Liver (tissue), 8 donors: ENCODE measurements at regions not wholly inside any gene's neighbourhood (a gene's known extent, or its start where the extent isn't known, plus 50 kb on each side); places are given as distances from the start of the nearest gene placed in this dataset.

Source experiments
- DNase-seq: peaks from one replicate; pipeline ENCODE4 v3.0.0-alpha.2; 2017; ENCODE audit warnings: low spot score
- H3K27ac ChIP-seq, 2 donors: one replicate each; pipeline ENCODE4 v1.7.0; 2013; ENCODE audit warnings: inconsistent platforms in 2 of 2, low read length in 2 of 2, control low read depth in 1 of 2, low read depth in 1 of 2, mild to moderate bottlenecking in 1 of 2
- H3K27me3 ChIP-seq, 4 donors: one replicate each; pipeline versions ENCODE4 v1.6.1 to v1.7.0; 2013; ENCODE audit warnings: low read length in 3 of 4, inconsistent platforms in 1 of 4, mild to moderate bottlenecking in 1 of 4, moderate library complexity in 1 of 4; ENCODE audit not compliant: control insufficient read depth in 4 of 4, insufficient read depth in 4 of 4
- H3K36me3 ChIP-seq, 4 donors: one replicate each; pipeline versions ENCODE4 v1.6.1 to v1.7.0; 2013; ENCODE audit warnings: low read length in 3 of 4, mild to moderate bottlenecking in 3 of 4, low read depth in 1 of 4, moderate library complexity in 1 of 4; ENCODE audit not compliant: control insufficient read depth in 4 of 4, insufficient read depth in 3 of 4
- H3K4me1 ChIP-seq, 4 donors: one replicate each; pipeline versions ENCODE4 v1.6.1 to v1.7.0; 2013; ENCODE audit warnings: low read length in 3 of 4, mild to moderate bottlenecking in 3 of 4, moderate library complexity in 1 of 4; ENCODE audit not compliant: control insufficient read depth in 4 of 4, insufficient read depth in 4 of 4
- H3K4me3 ChIP-seq, 3 donors: one replicate each; pipeline versions ENCODE4 v1.6.1 to v1.7.0; 2013; ENCODE audit warnings: low read length in 3 of 3, control low read depth in 1 of 3, low read depth in 1 of 3, mild to moderate bottlenecking in 1 of 3
- H3K9ac ChIP-seq, 2 donors: one replicate each; pipeline ENCODE4 v1.7.0; 2013; ENCODE audit warnings: low read length in 2 of 2, mild to moderate bottlenecking in 2 of 2, moderate library complexity in 2 of 2, control low read depth in 1 of 2, low read depth in 1 of 2
- H3K9me3 ChIP-seq, 4 donors: one replicate each; pipeline versions ENCODE4 v1.6.1 to v1.7.0; 2013; ENCODE audit warnings: low read length in 3 of 4; ENCODE audit not compliant: control insufficient read depth in 4 of 4
- ATF3 ChIP-seq: IDR thresholded peaks from 2 replicates; pipeline ENCODE4 v1.6.1; 2016; ENCODE audit warnings: antibody characterized with exemption
- CTCF ChIP-seq: fragments of 150-350 bp; IDR thresholded peaks from 2 replicates; pipeline ENCODE4 v1.5.1; 2017; ENCODE audit warnings: improper control_type of control experiment, low read depth, low read length; ENCODE audit not compliant: missing input control
- EGR1 ChIP-seq, 2 donors: IDR thresholded peaks; 2 replicates each; pipeline ENCODE4 v1.6.1; 2016 to 2018; ENCODE audit warnings: antibody characterized with exemption in 2 of 2, low read depth in 2 of 2
- FOXA1 ChIP-seq: IDR thresholded peaks from 2 replicates; pipeline ENCODE4 v1.6.1; 2016; ENCODE audit warnings: antibody characterized with exemption
- FOXA2 ChIP-seq: IDR thresholded peaks from 2 replicates; pipeline ENCODE4 v1.6.1; 2016; ENCODE audit warnings: antibody characterized with exemption
- GABPA ChIP-seq, 2 donors: IDR thresholded peaks in 1 of 2; conservative IDR thresholded peaks in 1 of 2; 2 replicates each; pipeline ENCODE4 v1.6.1; 2016; ENCODE audit warnings: antibody characterized with exemption in 2 of 2, mild to moderate bottlenecking in 1 of 2, moderate library complexity in 1 of 2
- HNF4A ChIP-seq, 2 donors: conservative IDR thresholded peaks; 2 replicates each; pipeline ENCODE4 v1.6.1; 2016; ENCODE audit warnings: antibody characterized with exemption in 2 of 2, mild to moderate bottlenecking in 2 of 2
- HNF4G ChIP-seq: IDR thresholded peaks from 2 replicates; pipeline ENCODE4 v1.6.1; 2016; ENCODE audit warnings: antibody characterized with exemption
- JUND ChIP-seq, 2 donors: IDR thresholded peaks; 2 replicates each; pipeline ENCODE4 v1.6.1; 2016; ENCODE audit warnings: antibody characterized with exemption in 2 of 2
- NR2F2 ChIP-seq: IDR thresholded peaks from 2 replicates; pipeline ENCODE4 v1.6.1; 2016; ENCODE audit warnings: antibody characterized with exemption
- RAD21 ChIP-seq, 2 donors: IDR thresholded peaks; 2 replicates each; pipeline ENCODE4 v1.6.1; 2016; ENCODE audit warnings: antibody characterized with exemption in 2 of 2, mild to moderate bottlenecking in 2 of 2
- RXRA ChIP-seq, 2 donors: IDR thresholded peaks; 2 replicates each; pipeline ENCODE4 v1.6.1; 2017 to 2018; ENCODE audit warnings: antibody characterized with exemption in 2 of 2, mild to moderate bottlenecking in 1 of 2
- SP1 ChIP-seq: IDR thresholded peaks from 2 replicates; pipeline ENCODE4 v1.6.1; 2018; ENCODE audit warnings: antibody characterized with exemption, mild to moderate bottlenecking
- TAF1 ChIP-seq: conservative IDR thresholded peaks from 2 replicates; pipeline ENCODE4 v1.6.1; 2016; ENCODE audit warnings: antibody characterized with exemption, mild to moderate bottlenecking
- YY1 ChIP-seq: IDR thresholded peaks from 2 replicates; pipeline ENCODE4 v1.6.1; 2016; ENCODE audit warnings: antibody characterized with exemption, mild to moderate bottlenecking
- WGBS: extraction: QIAGEN DNeasy Blood & Tissue Kit; methylation state at CpG from one replicate; pipeline ENCODE4 v1.1.7; 2013; 5-methylcytosine and 5-hydroxymethylcytosine counted together
- TF ChIP-seq, protein P1 (sequence below): IDR thresholded peaks from 2 replicates; pipeline ENCODE4 v1.6.1; 2016; ENCODE audit warnings: antibody characterized with exemption
- TF ChIP-seq, protein P2 (sequence below): IDR thresholded peaks from 2 replicates; pipeline ENCODE4 v1.6.1; 2016; ENCODE audit warnings: antibody characterized with exemption, mild to moderate bottlenecking
- TF ChIP-seq, protein P3 (sequence below): IDR thresholded peaks from 2 replicates; pipeline ENCODE4 v1.6.1; 2016; ENCODE audit warnings: antibody characterized with exemption
- donor health status: healthy.
- donor health status: healthy.
- donor health status: healthy.
- donor health status: healthy.
- donor health status: healthy.

DNA sequence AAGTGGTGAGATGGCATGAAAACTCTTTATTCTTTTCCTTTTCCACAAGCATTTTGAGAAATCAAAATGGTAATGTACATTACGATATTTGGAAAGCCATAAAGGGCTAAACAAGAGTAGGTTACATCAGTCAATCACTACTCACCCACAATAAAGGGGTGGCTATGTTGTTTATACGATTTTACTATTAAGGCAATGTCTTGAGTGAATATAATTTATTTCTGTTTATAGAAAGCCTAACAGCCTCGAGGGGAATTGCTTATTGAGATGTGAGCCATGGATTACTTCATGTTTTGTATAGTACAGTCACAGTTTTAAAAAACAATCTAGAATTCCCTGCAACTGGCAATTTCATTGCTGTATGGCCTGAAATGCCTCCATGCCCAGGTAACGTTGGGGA is 237.5 kb upstream of the RBBP8 start (continued):
- TF ChIP-seq ATF3: no peak
- TF ChIP-seq, protein P1, sequence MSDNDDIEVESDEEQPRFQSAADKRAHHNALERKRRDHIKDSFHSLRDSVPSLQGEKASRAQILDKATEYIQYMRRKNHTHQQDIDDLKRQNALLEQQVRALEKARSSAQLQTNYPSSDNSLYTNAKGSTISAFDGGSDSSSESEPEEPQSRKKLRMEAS: no peak
- TF ChIP-seq FOXA1: no peak
- TF ChIP-seq SP1: no peak
- TF ChIP-seq GABPA (IDR thresholded peaks at IDR 0.05 in 1 of 2, conservative IDR thresholded peaks at IDR 0.05 in 1 of 2): no peak
- no peak for TF ChIP-seq HNF4A (conservative IDR thresholded peaks at IDR 0.05)
- TF ChIP-seq HNF4G: no peak
- TF ChIP-seq FOXA2: no peak
- no peak for TF ChIP-seq TAF1
- TF ChIP-seq NR2F2: no peak
- TF ChIP-seq RAD21 (IDR thresholded peaks at IDR 0.05): no peak

DNA sequence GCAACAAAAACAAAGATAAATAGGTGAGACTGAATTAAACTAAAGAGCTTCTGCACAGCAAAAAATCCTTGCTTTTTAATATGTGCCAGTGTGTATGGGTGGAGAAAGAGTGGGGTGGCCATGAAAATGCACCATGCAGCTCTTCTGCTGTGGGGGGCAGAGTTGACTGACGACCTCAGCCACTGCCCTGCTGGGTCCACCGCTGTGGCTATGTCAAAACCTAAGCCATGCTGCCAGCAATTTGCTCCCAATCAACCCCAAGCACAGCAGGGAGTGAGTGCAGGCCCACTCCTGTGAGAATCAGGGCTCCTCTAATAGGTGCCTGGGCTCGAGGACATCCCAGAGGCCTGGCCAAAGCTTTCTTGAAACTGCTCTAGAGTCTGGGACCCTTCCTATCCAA is 235.6 kb upstream of the RBBP8 start:
- WGBS: 89% methylated on average over 3 of the region's 3 CpGs
- no peaks in the 10 kb centered on the region for H3K9me3 ChIP-seq
- H3K9ac ChIP-seq: no peak overlapping the region
- H3K27ac ChIP-seq: no peak overlapping the region
- DNase-seq: no peak
- no peak for TF ChIP-seq ATF3
- TF ChIP-seq HNF4G: no peak
- TF ChIP-seq FOXA1: no peak
- TF ChIP-seq, protein P2, sequence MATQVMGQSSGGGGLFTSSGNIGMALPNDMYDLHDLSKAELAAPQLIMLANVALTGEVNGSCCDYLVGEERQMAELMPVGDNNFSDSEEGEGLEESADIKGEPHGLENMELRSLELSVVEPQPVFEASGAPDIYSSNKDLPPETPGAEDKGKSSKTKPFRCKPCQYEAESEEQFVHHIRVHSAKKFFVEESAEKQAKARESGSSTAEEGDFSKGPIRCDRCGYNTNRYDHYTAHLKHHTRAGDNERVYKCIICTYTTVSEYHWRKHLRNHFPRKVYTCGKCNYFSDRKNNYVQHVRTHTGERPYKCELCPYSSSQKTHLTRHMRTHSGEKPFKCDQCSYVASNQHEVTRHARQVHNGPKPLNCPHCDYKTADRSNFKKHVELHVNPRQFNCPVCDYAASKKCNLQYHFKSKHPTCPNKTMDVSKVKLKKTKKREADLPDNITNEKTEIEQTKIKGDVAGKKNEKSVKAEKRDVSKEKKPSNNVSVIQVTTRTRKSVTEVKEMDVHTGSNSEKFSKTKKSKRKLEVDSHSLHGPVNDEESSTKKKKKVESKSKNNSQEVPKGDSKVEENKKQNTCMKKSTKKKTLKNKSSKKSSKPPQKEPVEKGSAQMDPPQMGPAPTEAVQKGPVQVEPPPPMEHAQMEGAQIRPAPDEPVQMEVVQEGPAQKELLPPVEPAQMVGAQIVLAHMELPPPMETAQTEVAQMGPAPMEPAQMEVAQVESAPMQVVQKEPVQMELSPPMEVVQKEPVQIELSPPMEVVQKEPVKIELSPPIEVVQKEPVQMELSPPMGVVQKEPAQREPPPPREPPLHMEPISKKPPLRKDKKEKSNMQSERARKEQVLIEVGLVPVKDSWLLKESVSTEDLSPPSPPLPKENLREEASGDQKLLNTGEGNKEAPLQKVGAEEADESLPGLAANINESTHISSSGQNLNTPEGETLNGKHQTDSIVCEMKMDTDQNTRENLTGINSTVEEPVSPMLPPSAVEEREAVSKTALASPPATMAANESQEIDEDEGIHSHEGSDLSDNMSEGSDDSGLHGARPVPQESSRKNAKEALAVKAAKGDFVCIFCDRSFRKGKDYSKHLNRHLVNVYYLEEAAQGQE: no peak
- TF ChIP-seq, protein P1: no peak
- no peak for TF ChIP-seq SP1
- no peak for TF ChIP-seq EGR1 (IDR thresholded peaks at IDR 0.05; ENCODE audit: low read depth in 2 of 2)
- no peak for TF ChIP-seq NR2F2
- no peak for TF ChIP-seq CTCF
- no peak for TF ChIP-seq TAF1
- TF ChIP-seq RXRA (IDR thresholded peaks at IDR 0.05): no peak
- TF ChIP-seq, protein P3, sequence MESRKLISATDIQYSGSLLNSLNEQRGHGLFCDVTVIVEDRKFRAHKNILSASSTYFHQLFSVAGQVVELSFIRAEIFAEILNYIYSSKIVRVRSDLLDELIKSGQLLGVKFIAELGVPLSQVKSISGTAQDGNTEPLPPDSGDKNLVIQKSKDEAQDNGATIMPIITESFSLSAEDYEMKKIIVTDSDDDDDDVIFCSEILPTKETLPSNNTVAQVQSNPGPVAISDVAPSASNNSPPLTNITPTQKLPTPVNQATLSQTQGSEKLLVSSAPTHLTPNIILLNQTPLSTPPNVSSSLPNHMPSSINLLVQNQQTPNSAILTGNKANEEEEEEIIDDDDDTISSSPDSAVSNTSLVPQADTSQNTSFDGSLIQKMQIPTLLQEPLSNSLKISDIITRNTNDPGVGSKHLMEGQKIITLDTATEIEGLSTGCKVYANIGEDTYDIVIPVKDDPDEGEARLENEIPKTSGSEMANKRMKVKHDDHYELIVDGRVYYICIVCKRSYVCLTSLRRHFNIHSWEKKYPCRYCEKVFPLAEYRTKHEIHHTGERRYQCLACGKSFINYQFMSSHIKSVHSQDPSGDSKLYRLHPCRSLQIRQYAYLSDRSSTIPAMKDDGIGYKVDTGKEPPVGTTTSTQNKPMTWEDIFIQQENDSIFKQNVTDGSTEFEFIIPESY: no peak
- no peak for TF ChIP-seq RAD21 (IDR thresholded peaks at IDR 0.05)
- no peak for TF ChIP-seq JUND (IDR thresholded peaks at IDR 0.05)
- TF ChIP-seq GABPA (IDR thresholded peaks at IDR 0.05 in 1 of 2, conservative IDR thresholded peaks at IDR 0.05 in 1 of 2): no peak
- TF ChIP-seq YY1: no peak
- no peak for TF ChIP-seq HNF4A (conservative IDR thresholded peaks at IDR 0.05)
- TF ChIP-seq FOXA2: no peak
- no peaks in the 10 kb centered on the region for H3K27me3 ChIP-seq
- H3K4me1 ChIP-seq: no peaks in the 10 kb centered on the region
- H3K4me3 ChIP-seq: no peak overlapping the region
- no peaks in the 10 kb centered on the region for H3K36me3 ChIP-seq
